ENCODE measurements at regions not wholly inside any gene's neighbourhood (a gene's known extent, or its start where the extent isn't known, plus 50 kb on each side); places are given as distances from the start of the nearest gene placed in this dataset.

GRCh38 chr4:158316264-158316663 is 106.0 kb downstream of the TMEM144 start:
- Histone ChIP-seq H3K4me3 (ENCODE audit: low read depth in 1 of 2, low read length in 2 of 2) (no peak overlapping the region), H3K4me2 (ENCODE audit: insufficient read depth, low read length) (no peak overlapping the region), H3K9ac (ENCODE audit: low read depth, low read length) (no peak overlapping the region), H3K27me3 (ENCODE audit: insufficient read depth, low read length, poor library complexity) (no peaks in the 10 kb centered on the region), H3K9me3 (ENCODE audit: insufficient read depth, low read length, severe bottlenecking) (no peaks in the 10 kb centered on the region), H3K36me3 (ENCODE audit: insufficient read depth, low read length) (no peaks in the 10 kb centered on the region), H2AFZ (ENCODE audit: low read depth, low read length) (no peak overlapping the region), H4K20me1 (ENCODE audit: insufficient read depth, low read length) (no peaks in the 10 kb centered on the region), H3K27ac (ENCODE audit: low read length) (no peak overlapping the region), H3K79me2 (ENCODE audit: insufficient read depth, low read length) (no peaks in the 10 kb centered on the region), H3K4me1 (ENCODE audit: insufficient read depth, low read length) (no peaks in the 10 kb centered on the region)
- DNase-seq (no peak), ATAC-seq (ENCODE audit: insufficient read depth, low read depth) (no peak)
- no peak for TF ChIP-seq EZH2 (IDR thresholded peaks at IDR 0.05; ENCODE audit: borderline replicate concordance, low read depth, low read length, severe bottlenecking)
- no peak for TF ChIP-seq CTCF (IDR thresholded peaks at IDR 0.05; ENCODE audit: borderline replicate concordance, extremely low read depth, low read length, poor library complexity, severe bottlenecking)

- Histone ChIP-seq H3K4me1 (ENCODE audit: insufficient read depth, low read length) (no peaks in the 10 kb centered on the region), H3K9me3 (ENCODE audit: insufficient read depth, low read length, severe bottlenecking) (no peaks in the 10 kb centered on the region), H3K79me2 (ENCODE audit: insufficient read depth, low read length) (no peaks in the 10 kb centered on the region), H3K27ac (ENCODE audit: low read length) (no peak overlapping the region), H3K36me3 (ENCODE audit: insufficient read depth, low read length) (no peaks in the 10 kb centered on the region), H3K27me3 (ENCODE audit: insufficient read depth, low read length, poor library complexity) (no peaks in the 10 kb centered on the region), H4K20me1 (ENCODE audit: insufficient read depth, low read length) (no peaks in the 10 kb centered on the region), H3K9ac (ENCODE audit: low read depth, low read length) (no peak overlapping the region), H2AFZ (ENCODE audit: low read depth, low read length) (no peak overlapping the region), H3K4me2 (ENCODE audit: insufficient read depth, low read length) (no peak overlapping the region), H3K4me3 (ENCODE audit: low read depth in 1 of 2, low read length in 2 of 2) (no peak overlapping the region)
- no peak for DNase-seq
- no peak for ATAC-seq (ENCODE audit: insufficient read depth, low read depth)
- TF ChIP-seq EZH2 (IDR thresholded peaks at IDR 0.05; ENCODE audit: borderline replicate concordance, low read depth, low read length, severe bottlenecking) (no peak), CTCF (IDR thresholded peaks at IDR 0.05; ENCODE audit: borderline replicate concordance, extremely low read depth, low read length, poor library complexity, severe bottlenecking) (no peak)
These were observed 109.6 kb downstream of the TMEM144 start for GRCh38 chr4:158319880-158320279.

- Histone ChIP-seq H3K4me2 (ENCODE audit: insufficient read depth, low read length) (no peak overlapping the region), H3K9ac (ENCODE audit: low read depth, low read length) (no peak overlapping the region), H3K4me1 (ENCODE audit: insufficient read depth, low read length) (no peaks in the 10 kb centered on the region), H3K9me3 (ENCODE audit: insufficient read depth, low read length, severe bottlenecking) (no peaks in the 10 kb centered on the region), H3K27ac (ENCODE audit: low read length) (no peak overlapping the region), H4K20me1 (ENCODE audit: insufficient read depth, low read length) (no peaks in the 10 kb centered on the region), H3K27me3 (ENCODE audit: insufficient read depth, low read length, poor library complexity) (no peaks in the 10 kb centered on the region), H3K79me2 (ENCODE audit: insufficient read depth, low read length) (no peaks in the 10 kb centered on the region), H3K4me3 (ENCODE audit: low read depth in 1 of 2, low read length in 2 of 2) (no peak overlapping the region), H2AFZ (ENCODE audit: low read depth, low read length) (no peak overlapping the region), H3K36me3 (ENCODE audit: insufficient read depth, low read length) (no peaks in the 10 kb centered on the region)
- TF ChIP-seq CTCF (IDR thresholded peaks at IDR 0.05; ENCODE audit: borderline replicate concordance, extremely low read depth, low read length, poor library complexity, severe bottlenecking) = no peak
- DNase-seq = no peak
- no peak for ATAC-seq (ENCODE audit: insufficient read depth, low read depth)
These were observed 111.8 kb downstream of the TMEM144 start for GRCh38 chr4:158322109-158322508.

- no peak overlapping the region for H3K9ac ChIP-seq (ENCODE audit: low read depth, low read length)
- DNase-seq = no peak
- no peak overlapping the region for H2AFZ ChIP-seq (ENCODE audit: low read depth, low read length)
- H3K4me1 ChIP-seq (ENCODE audit: insufficient read depth, low read length) = no peaks in the 10 kb centered on the region
- no peaks in the 10 kb centered on the region for H3K79me2 ChIP-seq (ENCODE audit: insufficient read depth, low read length)
- ATAC-seq (ENCODE audit: insufficient read depth, low read depth) = no peak
- no peaks in the 10 kb centered on the region for H3K36me3 ChIP-seq (ENCODE audit: insufficient read depth, low read length)
- no peaks in the 10 kb centered on the region for H3K27me3 ChIP-seq (ENCODE audit: insufficient read depth, low read length, poor library complexity)
- no peak overlapping the region for H3K27ac ChIP-seq (ENCODE audit: low read length)
- TF ChIP-seq CTCF (IDR thresholded peaks at IDR 0.05; ENCODE audit: borderline replicate concordance, extremely low read depth, low read length, poor library complexity, severe bottlenecking) = no peak
- TF ChIP-seq EZH2 (IDR thresholded peaks at IDR 0.05; ENCODE audit: borderline replicate concordance, low read depth, low read length, severe bottlenecking) = no peak
- no peaks in the 10 kb centered on the region for H3K9me3 ChIP-seq (ENCODE audit: insufficient read depth, low read length, severe bottlenecking)
- H3K4me3 ChIP-seq (ENCODE audit: low read depth in 1 of 2, low read length in 2 of 2) = no peak overlapping the region
- no peaks in the 10 kb centered on the region for H4K20me1 ChIP-seq (ENCODE audit: insufficient read depth, low read length)
- H3K4me2 ChIP-seq (ENCODE audit: insufficient read depth, low read length) = no peak overlapping the region
These were observed 117.2 kb downstream of the TMEM144 start for GRCh38 chr4:158327525-158327924.

All from DND-41 (cell line).